ENCODE measurements at regions not wholly inside any gene's neighbourhood (a gene's known extent, or its start where the extent isn't known, plus 50 kb on each side); places are given as distances from the start of the nearest gene placed in this dataset.

DNA sequence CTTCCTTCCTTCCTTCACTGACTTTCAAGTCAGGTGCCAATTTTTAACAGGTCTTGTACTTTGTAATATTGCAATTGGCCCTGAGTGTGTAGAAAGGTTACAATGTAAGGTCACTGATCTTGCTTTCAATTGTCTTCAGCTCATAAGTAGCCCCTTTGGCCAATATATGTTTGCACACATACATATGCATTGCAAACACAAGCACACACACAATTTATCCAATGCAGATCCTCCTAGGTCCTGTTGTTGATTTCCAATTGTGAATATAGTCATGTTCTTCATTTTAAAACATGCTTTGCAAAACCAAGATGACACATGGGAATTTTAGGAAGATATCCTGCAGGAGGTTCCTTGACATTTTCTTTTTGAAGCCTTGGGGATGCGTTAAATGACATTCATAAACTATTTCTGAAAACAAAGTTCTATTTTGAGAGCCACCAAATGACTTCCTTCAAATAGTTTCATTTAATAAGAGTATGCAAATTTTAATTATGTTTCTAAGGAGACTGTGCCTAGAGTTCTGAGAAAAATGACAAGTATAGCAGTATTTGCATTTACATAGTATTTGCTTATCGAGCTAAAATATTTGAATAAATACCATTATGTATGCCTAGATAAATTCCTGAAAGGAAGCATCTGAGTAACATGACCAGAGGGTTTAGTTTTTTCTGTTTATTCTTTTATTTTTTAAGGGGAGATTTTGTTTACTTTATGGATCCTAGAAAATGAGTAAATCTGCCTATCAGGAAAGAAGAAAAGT, 117.1 kb upstream of the TMEFF2 start:
- H3K4me1 ChIP-seq (replicated peaks in 1 of 4; ENCODE audit: control insufficient read depth in 3 of 4, insufficient read depth in 4 of 4, low read length in 3 of 4) = no peaks in the 10 kb centered on the region
- no peaks in the 10 kb centered on the region for H4K20me1 ChIP-seq (replicated peaks in 1 of 2; ENCODE audit: control insufficient read depth in 1 of 2, insufficient read depth in 2 of 2, low read length in 2 of 2)
- H4K5ac ChIP-seq (ENCODE audit: insufficient read length, low read depth, low read length) = no peak overlapping the region
- H3K14ac ChIP-seq (ENCODE audit: insufficient read length) = no peak overlapping the region
- no peaks in the 10 kb centered on the region for H3K79me2 ChIP-seq (ENCODE audit: control insufficient read depth in 1 of 2, insufficient read depth in 2 of 2, low read length in 2 of 2)
- no peak overlapping the region for H3K4me3 ChIP-seq (ENCODE audit: extremely low read depth in 1 of 4, insufficient read depth in 2 of 4, low read depth in 3 of 4, low read length in 4 of 4)
- 90% methylated on average over 2 of the region's 2 CpGs; no CpG with 5 or more reads in 1 of the 2 experiments for WGBS, 2 experiments (ENCODE audit: extremely low coverage in 1 of 2, insufficient coverage in 1 of 2, insufficient read length in 1 of 2, insufficient replicate concordance in 2 of 2, low coverage in 1 of 2, low lambda C conversion rate in 2 of 2, missing lambda C conversion rate in 1 of 2)
- H3K4ac ChIP-seq (replicated peaks; ENCODE audit: insufficient read length, low read depth, low read length) = no peak overlapping the region
- no peak overlapping the region for H3K4me2 ChIP-seq (ENCODE audit: insufficient read depth in 1 of 2, low read depth in 2 of 2, low read length in 2 of 2)
- no peak overlapping the region for H4K91ac ChIP-seq (replicated peaks; ENCODE audit: insufficient read length, low read length)
- H3K23ac ChIP-seq (ENCODE audit: insufficient read length) = no peak overlapping the region
- no peak overlapping the region for H3K56ac ChIP-seq (replicated peaks; ENCODE audit: insufficient read length, low read depth, low read length)
- no peaks in the 10 kb centered on the region for H3K27me3 ChIP-seq (replicated peaks in 1 of 4; ENCODE audit: control insufficient read depth in 3 of 4, extremely low read depth in 1 of 4, insufficient read depth in 3 of 4, low read length in 3 of 4)
- no peak overlapping the region for H2BK20ac ChIP-seq (ENCODE audit: low read length)
- no peak overlapping the region for H3K27ac ChIP-seq (ENCODE audit: low read depth, low read length)
- no peaks in the 10 kb centered on the region for H3K23me2 ChIP-seq (ENCODE audit: low read depth, low read length)
- H2BK120ac ChIP-seq (replicated peaks; ENCODE audit: low read depth, low read length) = no peak overlapping the region
- no peaks in the 10 kb centered on the region for H3K36me3 ChIP-seq (ENCODE audit: control insufficient read depth in 2 of 4, insufficient read depth in 4 of 4, low read length in 3 of 4)
- no peak overlapping the region for H2BK5ac ChIP-seq (ENCODE audit: low read depth, low read length)
- no peak overlapping the region for H2AK5ac ChIP-seq (ENCODE audit: low read depth, low read length)
- no peak overlapping the region for H4K8ac ChIP-seq (ENCODE audit: extremely low read depth, insufficient read depth, low read length)
- H3K79me1 ChIP-seq (ENCODE audit: low read depth, low read length) = no peaks in the 10 kb centered on the region
- ChIA-PET POLR2A (ENCODE audit: partially characterized antibody) (no interaction called here), CTCF (ENCODE audit: partially characterized antibody) (interaction anchor here (0.7 kb wide), 1 partner anchor 84 kb away, joined by 3 read pairs; no protein-coding TSS in a partner anchor)
- no peak overlapping the region for H2AFZ ChIP-seq (ENCODE audit: low read length)
- DNase-seq (ENCODE audit: low read depth in 1 of 2, low spot score in 2 of 2) (no peak), FAIRE-seq (no peak)
- no peak overlapping the region for H2BK15ac ChIP-seq (ENCODE audit: low read length)
- H2BK12ac ChIP-seq (ENCODE audit: low read depth, low read length) = no peak overlapping the region
- H3K9ac ChIP-seq (replicated peaks in 1 of 4; ENCODE audit: extremely low read depth in 1 of 4, low read depth in 3 of 4, low read length in 3 of 4) = no peak overlapping the region
- H3K18ac ChIP-seq (ENCODE audit: extremely low read depth, low read length) = no peak overlapping the region
- H3K9me3 ChIP-seq (ENCODE audit: insufficient read depth in 2 of 2, low read depth in 1 of 2, low read length in 1 of 2) = peaks cover 0 to 11% of the 10 kb centered on the region in 2 experiments; a peak in 1 of 4 replicates
- no peak for TF ChIP-seq HDAC6 (IDR thresholded peaks at IDR 0.05; ENCODE audit: low read depth, low read length)
- no peak for TF ChIP-seq SRF (IDR thresholded peaks at IDR 0.05; ENCODE audit: low read depth, low read length)
- no peak for TF ChIP-seq CHD2 (IDR thresholded peaks at IDR 0.05; ENCODE audit: low read length)
- TF ChIP-seq POU5F1 (IDR thresholded peaks at IDR 0.05; ENCODE audit: low read depth, low read length) = no peak
- no peak for TF ChIP-seq CTBP2 (IDR thresholded peaks at IDR 0.05; ENCODE audit: borderline replicate concordance, insufficient read depth, insufficient read length, low read length)
- no peak for TF ChIP-seq EZH2 (IDR thresholded peaks at IDR 0.05; ENCODE audit: low read depth, low read length, severe bottlenecking)
- no peak for TF ChIP-seq HDAC2 (IDR thresholded peaks at IDR 0.05; ENCODE audit: borderline replicate concordance in 1 of 2, low read depth in 2 of 2, low read length in 2 of 2)
- TF ChIP-seq, protein P1, sequence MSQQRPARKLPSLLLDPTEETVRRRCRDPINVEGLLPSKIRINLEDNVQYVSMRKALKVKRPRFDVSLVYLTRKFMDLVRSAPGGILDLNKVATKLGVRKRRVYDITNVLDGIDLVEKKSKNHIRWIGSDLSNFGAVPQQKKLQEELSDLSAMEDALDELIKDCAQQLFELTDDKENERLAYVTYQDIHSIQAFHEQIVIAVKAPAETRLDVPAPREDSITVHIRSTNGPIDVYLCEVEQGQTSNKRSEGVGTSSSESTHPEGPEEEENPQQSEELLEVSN (IDR thresholded peaks at IDR 0.05) = no peak
- TF ChIP-seq SAP30 (IDR thresholded peaks at IDR 0.05; ENCODE audit: insufficient read depth, insufficient replicate concordance, low read length) = no peak
- TF ChIP-seq TAF1 (IDR thresholded peaks at IDR 0.05; ENCODE audit: low read depth, low read length) = no peak
- no peak for TF ChIP-seq SP2 (IDR thresholded peaks at IDR 0.05; ENCODE audit: low read length)
- no peak for TF ChIP-seq CREB1 (IDR thresholded peaks at IDR 0.05)
- no peak for TF ChIP-seq CHD1 (IDR thresholded peaks at IDR 0.05; ENCODE audit: low read depth, low read length)
